ENCODE measurements at regions not wholly inside any gene's neighbourhood (a gene's known extent, or its start where the extent isn't known, plus 50 kb on each side); places are given as distances from the start of the nearest gene placed in this dataset.
"Not testable (repeated sequence)": the region's sequence is repeated elsewhere in the genome, so short reads cannot be mapped to it uniquely, and the experiment has no call there.

- FAIRE-seq (no peak), DNase-seq (no peak)
- H3K4me1 ChIP-seq (ENCODE audit: control insufficient read depth in 3 of 3, insufficient read depth in 2 of 3, low read depth in 1 of 3, low read length in 2 of 3): no peaks in the 10 kb centered on the region
- H3K27ac ChIP-seq (ENCODE audit: low read depth in 1 of 3, low read length in 2 of 3): no peak overlapping the region
- H3K9me3 ChIP-seq (ENCODE audit: control insufficient read depth in 2 of 2, insufficient read depth in 1 of 2, low read depth in 1 of 2, low read length in 1 of 2): no peaks in the 10 kb centered on the region
- no peaks in the 10 kb centered on the region for H3K36me3 ChIP-seq (ENCODE audit: control insufficient read depth in 3 of 3, insufficient read depth in 2 of 3, low read depth in 1 of 3, low read length in 3 of 3)
- no peak overlapping the region for H3K4me3 ChIP-seq (ENCODE audit: low read depth in 1 of 3, low read length in 3 of 3)
- no peaks in the 10 kb centered on the region for H3K27me3 ChIP-seq (ENCODE audit: control insufficient read depth in 3 of 3, insufficient read depth in 3 of 3, low read length in 3 of 3)
- WGBS, 3 donors: 8 to 19% (median 11%) methylated on average over 1 of the region's 1 CpG
Measured at GRCh38 chr13:63449550-63449949, 2033.9 kb upstream of the PCDH20 start.

- DNase-seq (no peak), FAIRE-seq (no peak)
- H3K27me3 ChIP-seq (ENCODE audit: control insufficient read depth in 3 of 3, insufficient read depth in 3 of 3, low read length in 3 of 3): no peaks in the 10 kb centered on the region
- H3K4me1 ChIP-seq (ENCODE audit: control insufficient read depth in 3 of 3, insufficient read depth in 2 of 3, low read depth in 1 of 3, low read length in 2 of 3): no peaks in the 10 kb centered on the region
- no peaks in the 10 kb centered on the region for H3K9me3 ChIP-seq (ENCODE audit: control insufficient read depth in 2 of 2, insufficient read depth in 1 of 2, low read depth in 1 of 2, low read length in 1 of 2)
- no peak overlapping the region for H3K4me3 ChIP-seq (ENCODE audit: low read depth in 1 of 3, low read length in 3 of 3)
- no peaks in the 10 kb centered on the region for H3K36me3 ChIP-seq (ENCODE audit: control insufficient read depth in 3 of 3, insufficient read depth in 2 of 3, low read depth in 1 of 3, low read length in 3 of 3)
- no peak overlapping the region for H3K27ac ChIP-seq (ENCODE audit: low read depth in 1 of 3, low read length in 2 of 3)
- 82 to 87% (median 83%) methylated on average over 3 of the region's 3 CpGs for WGBS, 3 donors
Measured at GRCh38 chr13:63448692-63449091, 2033.0 kb upstream of the PCDH20 start.

- H3K4me3 ChIP-seq (ENCODE audit: low read depth in 1 of 3, low read length in 3 of 3): no peak overlapping the region
- H3K27me3 ChIP-seq (ENCODE audit: control insufficient read depth in 3 of 3, insufficient read depth in 3 of 3, low read length in 3 of 3): no peaks in the 10 kb centered on the region
- 71 to 87% (median 72%) methylated on average over 6 of the region's 6 CpGs for WGBS, 3 donors
- no peaks in the 10 kb centered on the region for H3K4me1 ChIP-seq (ENCODE audit: control insufficient read depth in 3 of 3, insufficient read depth in 2 of 3, low read depth in 1 of 3, low read length in 2 of 3)
- FAIRE-seq: no peak
- H3K27ac ChIP-seq (ENCODE audit: low read depth in 1 of 3, low read length in 2 of 3): no peak overlapping the region
- no peaks in the 10 kb centered on the region for H3K36me3 ChIP-seq (ENCODE audit: control insufficient read depth in 3 of 3, insufficient read depth in 2 of 3, low read depth in 1 of 3, low read length in 3 of 3)
- DNase-seq: no peak
- peaks cover 0 to 4% of the 10 kb centered on the region in 2 donors for H3K9me3 ChIP-seq (ENCODE audit: control insufficient read depth in 2 of 2, insufficient read depth in 1 of 2, low read depth in 1 of 2, low read length in 1 of 2)
Measured at GRCh38 chr13:63446329-63446728, 2030.7 kb upstream of the PCDH20 start.

GRCh38 chr13:63444225-63444624 is 2028.6 kb upstream of the PCDH20 start:
- H3K27ac ChIP-seq (ENCODE audit: low read depth in 1 of 3, low read length in 2 of 3); DNase-seq; H3K27me3 ChIP-seq (ENCODE audit: control insufficient read depth in 3 of 3, insufficient read depth in 3 of 3, low read length in 3 of 3); H3K4me1 ChIP-seq (ENCODE audit: control insufficient read depth in 3 of 3, insufficient read depth in 2 of 3, low read depth in 1 of 3, low read length in 2 of 3); FAIRE-seq; H3K36me3 ChIP-seq (ENCODE audit: control insufficient read depth in 3 of 3, insufficient read depth in 2 of 3, low read depth in 1 of 3, low read length in 3 of 3); H3K9me3 ChIP-seq (ENCODE audit: control insufficient read depth in 2 of 2, insufficient read depth in 1 of 2, low read depth in 1 of 2, low read length in 1 of 2); H3K4me3 ChIP-seq (ENCODE audit: low read depth in 1 of 3, low read length in 3 of 3): not testable (repeated sequence)
- 62 to 82% (median 64%) methylated on average over 3 of the region's 3 CpGs for WGBS, 3 donors

DNA sequence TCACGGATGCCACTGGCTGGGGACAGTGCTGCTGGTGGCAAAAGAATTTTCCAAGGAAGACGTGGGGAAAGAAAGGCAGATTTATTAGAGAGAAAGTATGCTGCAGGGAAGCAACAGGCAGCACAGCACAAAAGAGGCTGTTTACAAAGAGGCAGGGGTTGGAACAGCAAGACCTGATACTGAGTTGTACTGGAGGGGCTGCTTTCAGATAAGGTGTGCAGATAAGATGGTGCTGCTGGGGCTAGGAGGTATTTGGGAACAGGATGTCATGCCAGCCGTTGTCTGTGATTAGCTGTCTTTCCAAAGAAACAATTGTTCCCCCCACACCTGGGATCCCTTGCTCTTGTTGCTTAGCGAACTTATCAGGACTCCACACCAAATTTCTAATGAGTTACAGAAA is 2023.3 kb upstream of the PCDH20 start:
- Histone ChIP-seq H3K9me3 (ENCODE audit: control insufficient read depth in 2 of 2, insufficient read depth in 1 of 2, low read depth in 1 of 2, low read length in 1 of 2) (peaks cover 0 to 4% of the 10 kb centered on the region in 2 donors), H3K4me3 (ENCODE audit: low read depth in 1 of 3, low read length in 3 of 3) (no peak overlapping the region), H3K4me1 (ENCODE audit: control insufficient read depth in 3 of 3, insufficient read depth in 2 of 3, low read depth in 1 of 3, low read length in 2 of 3) (no peaks in the 10 kb centered on the region), H3K36me3 (ENCODE audit: control insufficient read depth in 3 of 3, insufficient read depth in 2 of 3, low read depth in 1 of 3, low read length in 3 of 3) (no peaks in the 10 kb centered on the region), H3K27ac (ENCODE audit: low read depth in 1 of 3, low read length in 2 of 3) (no peak overlapping the region), H3K27me3 (ENCODE audit: control insufficient read depth in 3 of 3, insufficient read depth in 3 of 3, low read length in 3 of 3) (no peaks in the 10 kb centered on the region)
- FAIRE-seq: no peak
- no peak for DNase-seq
- 16 to 26% (median 20%) methylated on average over 4 of the region's 4 CpGs for WGBS, 3 donors

DNA sequence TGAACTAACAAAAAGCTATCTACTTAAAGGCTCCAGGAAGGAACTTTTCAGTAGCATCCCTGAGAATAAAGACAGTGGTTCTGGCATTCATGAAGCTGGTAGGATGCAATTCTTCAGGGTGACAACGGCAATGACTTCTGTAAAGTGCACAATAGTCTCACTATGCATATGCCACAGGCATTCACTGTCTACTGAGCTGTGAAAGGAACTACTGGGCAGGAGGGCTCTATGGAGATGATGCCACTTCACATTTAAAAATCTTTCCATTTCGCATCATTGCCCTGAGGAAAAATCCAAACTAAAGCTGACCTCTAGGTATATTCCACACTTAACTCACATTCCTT is 2020.6 kb upstream of the PCDH20 start:
- H3K4me1 ChIP-seq (ENCODE audit: control insufficient read depth in 3 of 3, insufficient read depth in 2 of 3, low read depth in 1 of 3, low read length in 2 of 3): no peaks in the 10 kb centered on the region
- DNase-seq (no peak), FAIRE-seq (no peak)
- no peak overlapping the region for H3K4me3 ChIP-seq (ENCODE audit: low read depth in 1 of 3, low read length in 3 of 3)
- no peaks in the 10 kb centered on the region for H3K9me3 ChIP-seq (ENCODE audit: control insufficient read depth in 2 of 2, insufficient read depth in 1 of 2, low read depth in 1 of 2, low read length in 1 of 2)
- H3K36me3 ChIP-seq (ENCODE audit: control insufficient read depth in 3 of 3, insufficient read depth in 2 of 3, low read depth in 1 of 3, low read length in 3 of 3): no peaks in the 10 kb centered on the region
- WGBS, 3 donors: 82 to 89% (median 87%) methylated on average over 2 of the region's 2 CpGs
- no peaks in the 10 kb centered on the region for H3K27me3 ChIP-seq (ENCODE audit: control insufficient read depth in 3 of 3, insufficient read depth in 3 of 3, low read length in 3 of 3)
- no peak overlapping the region for H3K27ac ChIP-seq (ENCODE audit: low read depth in 1 of 3, low read length in 2 of 3)

DNA sequence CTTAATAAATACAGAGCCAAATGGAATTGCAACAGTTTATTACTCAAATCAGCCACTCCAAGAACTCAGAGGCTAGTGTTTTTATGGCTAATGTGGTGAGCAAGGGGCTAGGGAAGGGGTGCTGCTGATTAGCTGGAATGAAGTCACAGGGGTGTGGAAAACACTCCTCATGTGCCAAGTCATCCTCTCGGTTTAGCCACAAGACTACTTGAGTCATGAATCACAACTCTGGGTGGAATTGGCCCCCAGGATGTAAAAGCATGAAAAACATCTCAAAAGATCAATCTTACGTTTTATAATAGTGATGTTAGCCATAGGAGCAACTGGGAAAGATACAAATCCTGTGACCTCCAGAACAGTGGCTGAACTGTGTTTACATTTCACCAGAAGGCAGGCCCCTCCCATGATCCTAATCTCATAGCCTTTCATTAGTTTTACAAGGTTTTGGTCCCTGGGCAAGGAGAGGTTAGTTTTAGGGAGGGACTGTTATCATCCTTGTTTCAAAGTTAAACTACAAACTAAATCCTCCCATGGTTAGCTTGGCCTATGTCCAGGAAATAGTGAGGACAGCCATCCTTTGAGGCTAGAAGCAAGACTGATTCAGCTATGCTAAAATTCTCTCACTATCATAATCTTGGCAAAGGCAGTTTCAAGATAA is 2020.1 kb upstream of the PCDH20 start:
- FAIRE-seq (no peak), DNase-seq (no peak)
- H3K4me3 ChIP-seq (ENCODE audit: low read depth in 1 of 3, low read length in 3 of 3): no peak overlapping the region
- H3K9me3 ChIP-seq (ENCODE audit: control insufficient read depth in 2 of 2, insufficient read depth in 1 of 2, low read depth in 1 of 2, low read length in 1 of 2): no peaks in the 10 kb centered on the region
- 15 to 49% (median 27%) methylated on average over 2 of the region's 2 CpGs for WGBS, 3 donors
- no peaks in the 10 kb centered on the region for H3K4me1 ChIP-seq (ENCODE audit: control insufficient read depth in 3 of 3, insufficient read depth in 2 of 3, low read depth in 1 of 3, low read length in 2 of 3)
- no peak overlapping the region for H3K27ac ChIP-seq (ENCODE audit: low read depth in 1 of 3, low read length in 2 of 3)
- no peaks in the 10 kb centered on the region for H3K27me3 ChIP-seq (ENCODE audit: control insufficient read depth in 3 of 3, insufficient read depth in 3 of 3, low read length in 3 of 3)
- H3K36me3 ChIP-seq (ENCODE audit: control insufficient read depth in 3 of 3, insufficient read depth in 2 of 3, low read depth in 1 of 3, low read length in 3 of 3): no peaks in the 10 kb centered on the region

GRCh38 chr13:63433546-63434150 is 2018.0 kb upstream of the PCDH20 start:
- no peaks in the 10 kb centered on the region for H3K9me3 ChIP-seq (ENCODE audit: control insufficient read depth in 2 of 2, insufficient read depth in 1 of 2, low read depth in 1 of 2, low read length in 1 of 2)
- DNase-seq (no peak), FAIRE-seq (no peak)
- no peak overlapping the region for H3K27ac ChIP-seq (ENCODE audit: low read depth in 1 of 3, low read length in 2 of 3)
- no peak overlapping the region for H3K4me3 ChIP-seq (ENCODE audit: low read depth in 1 of 3, low read length in 3 of 3)
- H3K4me1 ChIP-seq (ENCODE audit: control insufficient read depth in 3 of 3, insufficient read depth in 2 of 3, low read depth in 1 of 3, low read length in 2 of 3): no peaks in the 10 kb centered on the region
- no peaks in the 10 kb centered on the region for H3K27me3 ChIP-seq (ENCODE audit: control insufficient read depth in 3 of 3, insufficient read depth in 3 of 3, low read length in 3 of 3)
- no peaks in the 10 kb centered on the region for H3K36me3 ChIP-seq (ENCODE audit: control insufficient read depth in 3 of 3, insufficient read depth in 2 of 3, low read depth in 1 of 3, low read length in 3 of 3)

GRCh38 chr13:63427170-63427569 is 2011.5 kb upstream of the PCDH20 start:
- FAIRE-seq (no peak), DNase-seq (no peak)
- Histone ChIP-seq H3K4me3 (ENCODE audit: low read depth in 1 of 3, low read length in 3 of 3) (no peak overlapping the region), H3K27me3 (ENCODE audit: control insufficient read depth in 3 of 3, insufficient read depth in 3 of 3, low read length in 3 of 3) (no peaks in the 10 kb centered on the region), H3K4me1 (ENCODE audit: control insufficient read depth in 3 of 3, insufficient read depth in 2 of 3, low read depth in 1 of 3, low read length in 2 of 3) (no peaks in the 10 kb centered on the region), H3K27ac (ENCODE audit: low read depth in 1 of 3, low read length in 2 of 3) (no peak overlapping the region), H3K36me3 (ENCODE audit: control insufficient read depth in 3 of 3, insufficient read depth in 2 of 3, low read depth in 1 of 3, low read length in 3 of 3) (no peaks in the 10 kb centered on the region), H3K9me3 (ENCODE audit: control insufficient read depth in 2 of 2, insufficient read depth in 1 of 2, low read depth in 1 of 2, low read length in 1 of 2) (no peaks in the 10 kb centered on the region)
- 84 to 93% (median 93%) methylated on average over 2 of the region's 2 CpGs for WGBS, 3 donors
